Dedifferentiated amniotic fluid mesenchymal stem cell (primary cell): ENCODE measurements at regions not wholly inside any gene's neighbourhood (a gene's known extent, or its start where the extent isn't known, plus 50 kb on each side); places are given as distances from the start of the nearest gene placed in this dataset.
"Not testable (repeated sequence)": the region's sequence is repeated elsewhere in the genome, so short reads cannot be mapped to it uniquely, and the experiment has no call there.

ENCODE experiments used
- DNase-seq: peaks from one replicate; pipeline ENCODE4 v3.0.0-alpha.2; 2016; ENCODE audit errors: extremely low spot score

GRCh38 chr3:155995525-155996370 is 124.6 kb upstream of the KCNAB1 start:
- DNase-seq, result peak; percentile 64

GRCh38 chr3:155996882-155997281 is 123.5 kb upstream of the KCNAB1 start:
- no peak for DNase-seq

- DNase-seq, result not testable (repeated sequence)
These were observed 122.2 kb upstream of the KCNAB1 start for GRCh38 chr3:155998173-155998572.

GRCh38 chr3:156005736-156006135 is 114.6 kb upstream of the KCNAB1 start:
- DNase-seq, result no peak

- DNase-seq, result no peak
These were observed 109.5 kb upstream of the KCNAB1 start for GRCh38 chr3:156010829-156011228.

- no peak for DNase-seq
These were observed 105.9 kb upstream of the KCNAB1 start for GRCh38 chr3:156014489-156014888.

GRCh38 chr3:156016902-156017301 is 103.5 kb upstream of the KCNAB1 start:
- no peak for DNase-seq

- DNase-seq, result no peak
These were observed 102.9 kb upstream of the KCNAB1 start for GRCh38 chr3:156017352-156018030.

- no peak for DNase-seq
These were observed 95.4 kb upstream of the KCNAB1 start for GRCh38 chr3:156024904-156025533.

GRCh38 chr3:156029208-156029607 is 91.2 kb upstream of the KCNAB1 start:
- DNase-seq, result no peak

- DNase-seq, result no peak
These were observed 89.7 kb upstream of the KCNAB1 start for GRCh38 chr3:156030723-156031122.

- DNase-seq, result no peak
These were observed 87.0 kb upstream of the KCNAB1 start for GRCh38 chr3:156033428-156033827.

- DNase-seq, result no peak
These were observed 85.2 kb upstream of the KCNAB1 start for GRCh38 chr3:156035158-156035557.

GRCh38 chr3:156036258-156037053 is 83.9 kb upstream of the KCNAB1 start:
- DNase-seq, result no peak

- DNase-seq, result no peak
These were observed 83.0 kb upstream of the KCNAB1 start for GRCh38 chr3:156037356-156037755.

GRCh38 chr3:156038869-156039268 is 81.5 kb upstream of the KCNAB1 start:
- DNase-seq, result no peak

GRCh38 chr3:156040041-156040440 is 80.3 kb upstream of the KCNAB1 start:
- no peak for DNase-seq

GRCh38 chr3:156041216-156041841 is 79.0 kb upstream of the KCNAB1 start:
- not testable (repeated sequence) for DNase-seq

- DNase-seq, result not testable (repeated sequence)
These were observed 78.5 kb upstream of the KCNAB1 start for GRCh38 chr3:156041856-156042255.

- not testable (repeated sequence) for DNase-seq
These were observed 76.3 kb upstream of the KCNAB1 start for GRCh38 chr3:156043832-156044633.

GRCh38 chr3:156044634-156044975 is 75.8 kb upstream of the KCNAB1 start:
- no peak for DNase-seq
